GM10248 (cell line): ENCODE measurements at regions not wholly inside any gene's neighbourhood (a gene's known extent, or its start where the extent isn't known, plus 50 kb on each side); places are given as distances from the start of the nearest gene placed in this dataset.

Experiments
- CTCF ChIA-PET: fragments of 300-600 bp; sonication (Branson Sonifier 250); formaldehyde crosslinking; extraction: SDS; loops from one replicate; lab custom pipeline; 2021; ENCODE audit warnings: antibody characterized with exemption; lab: Yijun Ruan, JAX
- POLR2A ChIA-PET: fragments of 350-650 bp; sonication (Branson Sonifier 250); formaldehyde crosslinking; extraction: SDS; loops from one replicate; lab custom pipeline; 2020; ENCODE audit warnings: antibody characterized with exemption; lab: Yijun Ruan, JAX
- DNase-seq: peaks from one replicate; pipeline ENCODE4 v3.0.0; 2012; ENCODE audit errors: extremely low spot score
- CTCF ChIP-seq: IDR thresholded peaks from 2 replicates; pipeline ENCODE4 v1.5.1; 2012; ENCODE audit warnings: mild to moderate bottlenecking, low read depth; ENCODE audit errors: extremely low read depth, missing control alignments, control extremely low read depth

GRCh38 chr3:43794776-43795175, 104.0 kb downstream of the ABHD5 start:
- no peak for TF ChIP-seq CTCF
- ChIA-PET CTCF (interaction anchor here (2.0 kb wide), 1 partner anchor 10 kb away, joined by 8 read pairs; no protein-coding TSS in a partner anchor), POLR2A (no interaction called here)
- no peak for DNase-seq

GRCh38 chr3:43795491-43795890, 104.8 kb downstream of the ABHD5 start:
- DNase-seq = no peak
- ChIA-PET POLR2A (no interaction called here), CTCF (no interaction called here)
- no peak for TF ChIP-seq CTCF

- ChIA-PET CTCF (no interaction called here), POLR2A (no interaction called here)
- DNase-seq = no peak
- TF ChIP-seq CTCF = no peak
These were observed 105.4 kb downstream of the ABHD5 start for GRCh38 chr3:43796041-43796596.

GRCh38 chr3:43797794-43798193, 107.1 kb downstream of the ABHD5 start:
- ChIA-PET POLR2A (no interaction called here), CTCF (interaction anchor here (1.6 kb wide), 1 partner anchor 14 kb away, joined by 3 read pairs; no protein-coding TSS in a partner anchor)
- no peak for TF ChIP-seq CTCF
- no peak for DNase-seq

- no peak for DNase-seq
- TF ChIP-seq CTCF = no peak
- ChIA-PET POLR2A (no interaction called here), CTCF (no interaction called here)
These were observed 120.1 kb downstream of the ABHD5 start for GRCh38 chr3:43810797-43811196.

GRCh38 chr3:43814461-43814860, 123.7 kb downstream of the ABHD5 start:
- ChIA-PET POLR2A (no interaction called here), CTCF (no interaction called here)
- DNase-seq = no peak
- TF ChIP-seq CTCF = no peak
